ENCODE measurements at regions not wholly inside any gene's neighbourhood (a gene's known extent, or its start where the extent isn't known, plus 50 kb on each side); places are given as distances from the start of the nearest gene placed in this dataset.

DNA sequence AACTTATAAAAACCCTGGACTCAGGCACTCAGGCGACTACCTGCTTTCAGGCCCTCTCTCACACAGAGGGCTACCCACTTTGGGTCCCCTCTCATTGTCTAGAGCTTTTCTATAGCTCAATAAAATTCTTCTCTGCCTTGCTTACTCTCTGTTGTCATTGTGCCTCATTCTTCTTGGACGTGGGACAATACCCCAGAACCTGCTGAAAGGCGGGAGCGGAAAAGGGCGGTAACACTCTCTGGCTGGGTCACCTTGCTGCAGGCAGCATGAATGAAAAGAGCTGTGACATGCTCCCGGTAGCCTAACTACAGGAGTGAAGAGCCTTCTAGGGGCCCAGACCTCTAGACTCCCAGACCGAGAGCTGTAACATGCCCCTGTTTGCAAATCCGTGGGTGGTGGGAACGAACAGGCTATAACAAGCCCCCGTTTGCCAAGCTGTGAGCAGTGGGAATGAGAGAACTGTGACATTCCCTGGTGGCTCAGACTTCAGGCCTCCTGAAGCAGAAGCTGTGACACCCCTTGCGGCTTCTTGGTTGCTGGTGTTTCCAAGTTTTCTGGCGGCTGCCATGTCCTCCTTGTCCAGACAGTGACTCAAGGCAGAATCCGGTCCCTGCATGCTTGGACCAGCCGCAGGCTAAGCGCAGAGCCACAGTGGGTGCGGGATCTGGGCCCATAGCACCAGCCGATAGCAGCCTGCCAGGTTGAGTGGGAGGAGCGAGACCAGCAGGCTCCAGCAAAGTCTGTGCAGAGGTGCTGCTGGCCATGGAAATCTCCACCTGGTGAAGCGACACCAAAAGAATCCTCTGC is 684.6 kb downstream of the ARAP2 start:
- Histone ChIP-seq H3K4ac (replicated peaks; ENCODE audit: insufficient read length, low read depth, low read length) (no peak overlapping the region), H4K20me1 (replicated peaks in 1 of 2; ENCODE audit: control insufficient read depth in 1 of 2, insufficient read depth in 2 of 2, low read length in 2 of 2) (no peaks in the 10 kb centered on the region), H2AK5ac (ENCODE audit: low read depth, low read length) (no peak overlapping the region), H3K23me2 (ENCODE audit: low read depth, low read length) (no peaks in the 10 kb centered on the region), H3K36me3 (ENCODE audit: control insufficient read depth in 2 of 4, insufficient read depth in 4 of 4, low read length in 3 of 4) (no peaks in the 10 kb centered on the region; a peak in 1 of 8 replicates), H4K91ac (replicated peaks; ENCODE audit: insufficient read length, low read length) (no peak overlapping the region), H2BK5ac (ENCODE audit: low read depth, low read length) (no peak overlapping the region), H2BK120ac (replicated peaks; ENCODE audit: low read depth, low read length) (no peak overlapping the region), H3K4me3 (ENCODE audit: extremely low read depth in 1 of 4, insufficient read depth in 2 of 4, low read depth in 3 of 4, low read length in 4 of 4) (no peak overlapping the region), H3K4me1 (replicated peaks in 1 of 4; ENCODE audit: control insufficient read depth in 3 of 4, insufficient read depth in 4 of 4, low read length in 3 of 4) (no peaks in the 10 kb centered on the region), H3K79me2 (ENCODE audit: control insufficient read depth in 1 of 2, insufficient read depth in 2 of 2, low read length in 2 of 2) (no peaks in the 10 kb centered on the region), H2BK15ac (ENCODE audit: low read length) (no peak overlapping the region), H4K5ac (ENCODE audit: insufficient read length, low read depth, low read length) (no peak overlapping the region), H3K27me3 (replicated peaks in 1 of 4; ENCODE audit: control insufficient read depth in 3 of 4, extremely low read depth in 1 of 4, insufficient read depth in 3 of 4, low read length in 3 of 4) (no peaks in the 10 kb centered on the region), H3K9ac (replicated peaks in 1 of 4; ENCODE audit: extremely low read depth in 1 of 4, low read depth in 3 of 4, low read length in 3 of 4) (no peak overlapping the region), H3K27ac (ENCODE audit: low read depth, low read length) (no peak overlapping the region), H3K56ac (replicated peaks; ENCODE audit: insufficient read length, low read depth, low read length) (no peak overlapping the region), H3K14ac (ENCODE audit: insufficient read length) (no peak overlapping the region), H4K8ac (ENCODE audit: extremely low read depth, insufficient read depth, low read length) (no peak overlapping the region), H2AFZ (ENCODE audit: low read length) (peak overlapping the region; percentile 79), H3K9me3 (ENCODE audit: insufficient read depth in 2 of 2, low read depth in 1 of 2, low read length in 1 of 2) (no peaks in the 10 kb centered on the region), H3K23ac (ENCODE audit: insufficient read length) (no peak overlapping the region), H3K79me1 (ENCODE audit: low read depth, low read length) (no peaks in the 10 kb centered on the region), H3K18ac (ENCODE audit: extremely low read depth, low read length) (no peak overlapping the region), H2BK12ac (ENCODE audit: low read depth, low read length) (no peak overlapping the region), H2BK20ac (ENCODE audit: low read length) (no peak overlapping the region), H3K4me2 (ENCODE audit: insufficient read depth in 1 of 2, low read depth in 2 of 2, low read length in 2 of 2) (no peak overlapping the region)
- DNase-seq (ENCODE audit: low read depth in 1 of 2, low spot score in 2 of 2) = no peak
- POLR2A ChIA-PET (ENCODE audit: partially characterized antibody) = no interaction called here
- WGBS, 2 experiments (ENCODE audit: extremely low coverage in 1 of 2, insufficient coverage in 1 of 2, insufficient read length in 1 of 2, insufficient replicate concordance in 2 of 2, low coverage in 1 of 2, low lambda C conversion rate in 2 of 2, missing lambda C conversion rate in 1 of 2) = 94% methylated on average over 18 of the region's 19 CpGs; no CpG with 5 or more reads in 1 of the 2 experiments
- no peak for FAIRE-seq
- CTCF ChIA-PET (ENCODE audit: partially characterized antibody) = interaction anchor here (0.6 kb wide), 1 partner anchor 136 kb away, joined by 3 read pairs; no protein-coding TSS in a partner anchor
- TF ChIP-seq, protein P1, sequence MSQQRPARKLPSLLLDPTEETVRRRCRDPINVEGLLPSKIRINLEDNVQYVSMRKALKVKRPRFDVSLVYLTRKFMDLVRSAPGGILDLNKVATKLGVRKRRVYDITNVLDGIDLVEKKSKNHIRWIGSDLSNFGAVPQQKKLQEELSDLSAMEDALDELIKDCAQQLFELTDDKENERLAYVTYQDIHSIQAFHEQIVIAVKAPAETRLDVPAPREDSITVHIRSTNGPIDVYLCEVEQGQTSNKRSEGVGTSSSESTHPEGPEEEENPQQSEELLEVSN (IDR thresholded peaks at IDR 0.05) = peak; percentile 85
- TF ChIP-seq NANOG (IDR thresholded peaks at IDR 0.05; ENCODE audit: insufficient read depth, low read depth, low read length, poor library complexity, severe bottlenecking) (no peak), ZNF274 (IDR thresholded peaks at IDR 0.05; ENCODE audit: borderline replicate concordance, extremely low read depth, low read length) (no peak)
